ENCODE measurements at regions not wholly inside any gene's neighbourhood (a gene's known extent, or its start where the extent isn't known, plus 50 kb on each side); places are given as distances from the start of the nearest gene placed in this dataset.

GRCh38 chr9:129351058-129351641 lies 173.1 kb upstream of the IER5L start:
- DNase-seq (ENCODE audit: low read depth): no peak
- Histone ChIP-seq H3K9ac (ENCODE audit: low read length) (no peak overlapping the region), H3K4me3 (ENCODE audit: low read length) (no peak overlapping the region), H3K36me3 (ENCODE audit: control insufficient read depth, insufficient read depth, low read length, severe bottlenecking) (no peaks in the 10 kb centered on the region), H3K9me3 (ENCODE audit: control insufficient read depth, low read length) (peaks cover 13% of the 10 kb centered on the region), H3K4me1 (ENCODE audit: control insufficient read depth, insufficient read depth, low read length) (peaks cover 33% of the 10 kb centered on the region), H3K27me3 (replicated peaks; ENCODE audit: control insufficient read depth, insufficient read depth, low read length) (no peaks in the 10 kb centered on the region)

- no peak for DNase-seq (ENCODE audit: low read depth)
- H3K9ac ChIP-seq (ENCODE audit: low read length): no peak overlapping the region
- H3K4me1 ChIP-seq (ENCODE audit: control insufficient read depth, insufficient read depth, low read length): peaks cover 35% of the 10 kb centered on the region
- no peaks in the 10 kb centered on the region for H3K27me3 ChIP-seq (replicated peaks; ENCODE audit: control insufficient read depth, insufficient read depth, low read length)
- no peak overlapping the region for H3K4me3 ChIP-seq (ENCODE audit: low read length)
- peaks cover 5% of the 10 kb centered on the region for H3K9me3 ChIP-seq (ENCODE audit: control insufficient read depth, low read length)
- H3K36me3 ChIP-seq (ENCODE audit: control insufficient read depth, insufficient read depth, low read length, severe bottlenecking): no peaks in the 10 kb centered on the region
Measured at GRCh38 chr9:129350143-129350935, 172.3 kb upstream of the IER5L start.

- no peak for DNase-seq (ENCODE audit: low read depth)
- H3K4me3 ChIP-seq (ENCODE audit: low read length): no peak overlapping the region
- H3K9ac ChIP-seq (ENCODE audit: low read length): no peak overlapping the region
- H3K27me3 ChIP-seq (replicated peaks; ENCODE audit: control insufficient read depth, insufficient read depth, low read length): no peaks in the 10 kb centered on the region
- H3K9me3 ChIP-seq (ENCODE audit: control insufficient read depth, low read length): no peaks in the 10 kb centered on the region
- peaks cover 42% of the 10 kb centered on the region for H3K4me1 ChIP-seq (ENCODE audit: control insufficient read depth, insufficient read depth, low read length)
- H3K36me3 ChIP-seq (ENCODE audit: control insufficient read depth, insufficient read depth, low read length, severe bottlenecking): no peaks in the 10 kb centered on the region
Measured at GRCh38 chr9:129349665-129349947, 171.5 kb upstream of the IER5L start.

- H3K27me3 ChIP-seq (replicated peaks; ENCODE audit: control insufficient read depth, insufficient read depth, low read length): no peaks in the 10 kb centered on the region
- no peak for DNase-seq (ENCODE audit: low read depth)
- H3K4me1 ChIP-seq (ENCODE audit: control insufficient read depth, insufficient read depth, low read length): peaks cover 47% of the 10 kb centered on the region
- H3K9ac ChIP-seq (ENCODE audit: low read length): peak overlapping the region; percentile 5
- no peak overlapping the region for H3K4me3 ChIP-seq (ENCODE audit: low read length)
- H3K36me3 ChIP-seq (ENCODE audit: control insufficient read depth, insufficient read depth, low read length, severe bottlenecking): no peaks in the 10 kb centered on the region
- no peaks in the 10 kb centered on the region for H3K9me3 ChIP-seq (ENCODE audit: control insufficient read depth, low read length)
Measured at GRCh38 chr9:129348890-129349664, 171.0 kb upstream of the IER5L start.

- Histone ChIP-seq H3K36me3 (ENCODE audit: control insufficient read depth, insufficient read depth, low read length, severe bottlenecking) (no peaks in the 10 kb centered on the region), H3K9me3 (ENCODE audit: control insufficient read depth, low read length) (no peaks in the 10 kb centered on the region), H3K4me3 (ENCODE audit: low read length) (no peak overlapping the region), H3K4me1 (ENCODE audit: control insufficient read depth, insufficient read depth, low read length) (peaks cover 48% of the 10 kb centered on the region), H3K9ac (ENCODE audit: low read length) (peak overlapping the region; percentile 20), H3K27me3 (replicated peaks; ENCODE audit: control insufficient read depth, insufficient read depth, low read length) (no peaks in the 10 kb centered on the region)
- DNase-seq (ENCODE audit: low read depth): no peak
Measured at GRCh38 chr9:129347316-129348120, 169.5 kb upstream of the IER5L start.

- H3K27me3 ChIP-seq (replicated peaks; ENCODE audit: control insufficient read depth, insufficient read depth, low read length): no peaks in the 10 kb centered on the region
- no peak overlapping the region for H3K4me3 ChIP-seq (ENCODE audit: low read length)
- H3K4me1 ChIP-seq (ENCODE audit: control insufficient read depth, insufficient read depth, low read length): peaks cover 48% of the 10 kb centered on the region
- no peaks in the 10 kb centered on the region for H3K36me3 ChIP-seq (ENCODE audit: control insufficient read depth, insufficient read depth, low read length, severe bottlenecking)
- no peak overlapping the region for H3K9ac ChIP-seq (ENCODE audit: low read length)
- no peak for DNase-seq (ENCODE audit: low read depth)
- H3K9me3 ChIP-seq (ENCODE audit: control insufficient read depth, low read length): no peaks in the 10 kb centered on the region
Measured at GRCh38 chr9:129346046-129346445, 168.0 kb upstream of the IER5L start.

- peaks cover 53% of the 10 kb centered on the region for H3K4me1 ChIP-seq (ENCODE audit: control insufficient read depth, insufficient read depth, low read length)
- DNase-seq (ENCODE audit: low read depth): no peak
Measured at GRCh38 chr9:129344641-129345495, 166.8 kb upstream of the IER5L start.

GRCh38 chr9:129343424-129344375 lies 165.6 kb upstream of the IER5L start:
- DNase-seq (ENCODE audit: low read depth): peak; percentile 62
- Histone ChIP-seq H3K4me1 (ENCODE audit: control insufficient read depth, insufficient read depth, low read length) (peaks cover 59% of the 10 kb centered on the region), H3K27me3 (replicated peaks; ENCODE audit: control insufficient read depth, insufficient read depth, low read length) (no peaks in the 10 kb centered on the region), H3K4me3 (ENCODE audit: low read length) (no peak overlapping the region), H3K9me3 (ENCODE audit: control insufficient read depth, low read length) (no peaks in the 10 kb centered on the region), H3K9ac (ENCODE audit: low read length) (peak overlapping the region; percentile 67), H3K36me3 (ENCODE audit: control insufficient read depth, insufficient read depth, low read length, severe bottlenecking) (no peaks in the 10 kb centered on the region)

More at GRCh38 chr9:129344641-129345495, 166.8 kb upstream of the IER5L start:
- Histone ChIP-seq H3K9ac (ENCODE audit: low read length) (no peak overlapping the region), H3K36me3 (ENCODE audit: control insufficient read depth, insufficient read depth, low read length, severe bottlenecking) (no peaks in the 10 kb centered on the region), H3K4me3 (ENCODE audit: low read length) (no peak overlapping the region), H3K27me3 (replicated peaks; ENCODE audit: control insufficient read depth, insufficient read depth, low read length) (no peaks in the 10 kb centered on the region), H3K9me3 (ENCODE audit: control insufficient read depth, low read length) (no peaks in the 10 kb centered on the region)

- peaks cover 53% of the 10 kb centered on the region for H3K4me1 ChIP-seq (ENCODE audit: control insufficient read depth, insufficient read depth, low read length)
- H3K4me3 ChIP-seq (ENCODE audit: low read length): no peak overlapping the region
Measured at GRCh38 chr9:129342591-129343423, 164.7 kb upstream of the IER5L start.

More at GRCh38 chr9:129342591-129343423, 164.7 kb upstream of the IER5L start:
- Histone ChIP-seq H3K36me3 (ENCODE audit: control insufficient read depth, insufficient read depth, low read length, severe bottlenecking) (no peaks in the 10 kb centered on the region), H3K9ac (ENCODE audit: low read length) (peak overlapping the region; percentile 67), H3K9me3 (ENCODE audit: control insufficient read depth, low read length) (no peaks in the 10 kb centered on the region), H3K27me3 (replicated peaks; ENCODE audit: control insufficient read depth, insufficient read depth, low read length) (no peaks in the 10 kb centered on the region)
- no peak for DNase-seq (ENCODE audit: low read depth)
